GM23338 (cell line): ENCODE measurements at regions not wholly inside any gene's neighbourhood (a gene's known extent, or its start where the extent isn't known, plus 50 kb on each side); places are given as distances from the start of the nearest gene placed in this dataset.

Experiments used
- ATAC-seq: fragments of 200-7000 bp; cut with Tn5 transposase; 3 replicates; pipeline ENCODE4 v1.9.1; 2020
- DNase-seq: peaks from one replicate; pipeline ENCODE4 v3.0.0-alpha.2; 2015; ENCODE audit warnings: low spot score
- H2AFZ ChIP-seq: fragments of 200-600 bp; sonication (generic); 2 replicates; pipeline ENCODE4 v1.8.0; 2016; ENCODE audit warnings: antibody characterized with exemption, mild to moderate bottlenecking, moderate library complexity
- H3F3A ChIP-seq: fragments of 200-600 bp; sonication (generic); replicated peaks from 2 replicates; pipeline ENCODE4 v1.8.0; 2017; ENCODE audit warnings: antibody characterized with exemption, mixed run types, low read depth
- H3K27ac ChIP-seq: fragments of 200-600 bp; sonication (generic); 2 replicates; pipeline ENCODE4 v1.6.1; 2016; ENCODE audit warnings: low read depth
- H3K27me3 ChIP-seq: fragments of 200-600 bp; sonication (generic); 2 replicates; pipeline ENCODE4 v1.8.0; 2016; ENCODE audit warnings: mild to moderate bottlenecking, mixed run types, moderate library complexity; ENCODE audit not compliant: insufficient read depth
- H3K36me3 ChIP-seq: fragments of 200-600 bp; sonication (generic); 2 replicates; pipeline ENCODE4 v1.8.0; 2016; ENCODE audit warnings: mild to moderate bottlenecking; ENCODE audit not compliant: insufficient read depth
- H3K4me1 ChIP-seq: fragments of 200-600 bp; sonication (generic); 2 replicates; pipeline ENCODE4 v1.8.0; 2016; ENCODE audit warnings: mild to moderate bottlenecking, moderate library complexity; ENCODE audit not compliant: insufficient read depth
- H3K4me2 ChIP-seq: fragments of 200-600 bp; sonication (generic); 2 replicates; pipeline ENCODE4 v1.7.1; 2017; ENCODE audit warnings: mixed run types
- H3K4me3 ChIP-seq: fragments of 200-600 bp; sonication (generic); 2 replicates; pipeline ENCODE4 v1.6.1; 2016; ENCODE audit warnings: mixed run types
- H3K79me2 ChIP-seq: fragments of 200-600 bp; sonication (generic); replicated peaks from 2 replicates; pipeline ENCODE4 v1.8.0; 2017; ENCODE audit warnings: mild to moderate bottlenecking; ENCODE audit not compliant: insufficient read depth
- H3K9me2 ChIP-seq: fragments of 200-600 bp; sonication (generic); 2 replicates; pipeline ENCODE4 v1.8.0; 2017; ENCODE audit not compliant: insufficient read depth
- H4K20me1 ChIP-seq: fragments of 200-600 bp; sonication (generic); replicated peaks from 2 replicates; pipeline ENCODE4 v1.8.0; 2017; ENCODE audit warnings: mild to moderate bottlenecking; ENCODE audit not compliant: insufficient read depth
- H3K27ac Mint-ChIP-seq: 2 replicates; pipeline ENCODE4 v1.8.0; 2020; ENCODE audit warnings: inconsistent platforms, mild to moderate bottlenecking, moderate library complexity, mixed read lengths
- H3K27me3 Mint-ChIP-seq: 3 replicates; pipeline ENCODE4 v1.8.0; 2022; ENCODE audit warnings: low read depth, mild to moderate bottlenecking, moderate library complexity, mixed read lengths, inconsistent platforms; ENCODE audit not compliant: insufficient read depth, poor library complexity
- H3K36me3 Mint-ChIP-seq: 3 replicates; pipeline ENCODE4 v1.8.0; 2021; ENCODE audit warnings: low read depth, mild to moderate bottlenecking, inconsistent platforms, moderate library complexity, mixed read lengths
- H3K4me1 Mint-ChIP-seq: 3 replicates; pipeline ENCODE4 v1.8.0; 2020; ENCODE audit warnings: mild to moderate bottlenecking, inconsistent platforms, mixed read lengths
- H3K4me3 Mint-ChIP-seq: 3 replicates; pipeline ENCODE4 v1.8.0; 2021; ENCODE audit warnings: moderate library complexity, mild to moderate bottlenecking, inconsistent platforms, mixed read lengths
- H3K9me3 Mint-ChIP-seq: 3 replicates; pipeline ENCODE4 v1.8.0; 2020; ENCODE audit warnings: moderate library complexity, mild to moderate bottlenecking, inconsistent platforms, mixed read lengths
- CREB1 ChIP-seq: fragments of 250-450 bp; sonication (Bioruptor Pico); IDR thresholded peaks from 2 replicates; pipeline ENCODE4 v1.5.0; 2020; ENCODE audit warnings: low read depth, mild to moderate bottlenecking, moderate library complexity
- EZH2 ChIP-seq: fragments of 200-600 bp; sonication (generic); IDR thresholded peaks from one replicate; pipeline ENCODE4 v1.8.0; 2017; ENCODE audit warnings: antibody characterized with exemption, mild to moderate bottlenecking, low read depth; ENCODE audit not compliant: unreplicated experiment
- JUNB ChIP-seq: IDR thresholded peaks from one replicate; pipeline ENCODE4 v1.6.1; 2016; ENCODE audit warnings: antibody characterized with exemption; ENCODE audit not compliant: unreplicated experiment
- POLR2AphosphoS5 ChIP-seq: IDR thresholded peaks from 2 replicates; pipeline ENCODE4 v1.6.1; 2016; ENCODE audit warnings: antibody characterized with exemption, low read depth
- STAT1 ChIP-seq: IDR thresholded peaks from one replicate; pipeline ENCODE4 v1.6.1; 2016; ENCODE audit warnings: antibody characterized with exemption; ENCODE audit not compliant: unreplicated experiment
- ZNF114 ChIP-seq: fragments of 250-450 bp; sonication (Bioruptor Pico); IDR thresholded peaks from 2 replicates; pipeline ENCODE4 v1.5.0; 2020; ENCODE audit warnings: mild to moderate bottlenecking, moderate library complexity
- TF ChIP-seq, protein P1 (sequence below), 2 experiments: fragments of 200-600 bp in 1 of 2; sonication (generic) in 1 of 2; conservative IDR thresholded peaks; 2 replicates each; pipeline versions ENCODE4 v1.5.1 to v1.6.1; 2016 to 2017; ENCODE audit warnings: antibody characterized with exemption in 2 of 2, low read depth in 2 of 2, mild to moderate bottlenecking in 2 of 2, moderate library complexity in 1 of 2

DNA sequence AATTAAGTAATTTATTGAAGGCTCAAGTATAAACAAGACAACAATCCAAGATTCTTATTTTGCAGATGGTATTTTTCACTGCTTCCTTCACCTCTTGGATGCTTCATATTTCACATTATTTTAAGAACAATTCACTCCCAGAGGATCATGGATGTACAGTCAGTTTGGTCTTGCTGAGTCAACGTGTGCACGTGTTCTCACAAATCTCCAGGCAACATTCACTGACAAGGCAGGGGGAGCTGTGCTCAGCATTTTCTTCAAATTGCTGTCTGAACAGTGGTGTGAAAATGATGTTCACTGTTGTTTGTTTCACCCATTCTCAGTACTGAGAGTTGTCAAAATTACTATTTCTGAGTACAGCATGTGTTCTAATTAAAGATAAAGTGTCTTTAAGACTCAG is 118.3 kb upstream of the SLC38A4 start:
- no peak for ATAC-seq
- H3K27ac Mint-ChIP-seq: no peak overlapping the region

GRCh38 chr12:46944771-46945170 is 119.0 kb upstream of the SLC38A4 start:
- no peaks in the 10 kb centered on the region for H3K79me2 ChIP-seq
- no peaks in the 10 kb centered on the region for H3K36me3 ChIP-seq
- Mint-ChIP-seq H3K4me3 (no peak overlapping the region), H3K9me3 (no peaks in the 10 kb centered on the region; the same call in 2 of the 3 replicates), H3K4me1 (no peaks in the 10 kb centered on the region), H3K36me3 (no peaks in the 10 kb centered on the region), H3K27ac (no peak overlapping the region), H3K27me3 (no peaks in the 10 kb centered on the region)
- H3K4me3 ChIP-seq: no peak overlapping the region
- H3K4me2 ChIP-seq: no peak overlapping the region
- H3K27ac ChIP-seq: no peak overlapping the region
- DNase-seq: no peak
- no peak for TF ChIP-seq CREB1 (CRISPR knock-in tag)
- no peaks in the 10 kb centered on the region for H3K27me3 ChIP-seq
- no peaks in the 10 kb centered on the region for H3K9me2 ChIP-seq
- H3F3A ChIP-seq: no peaks in the 10 kb centered on the region
- H4K20me1 ChIP-seq: no peaks in the 10 kb centered on the region
- no peak overlapping the region for H2AFZ ChIP-seq
- ATAC-seq: no peak
- H3K4me1 ChIP-seq: no peaks in the 10 kb centered on the region

More for the DNA sequence above, 118.3 kb upstream of the SLC38A4 start:
- Histone ChIP-seq H3F3A (no peaks in the 10 kb centered on the region), H3K27ac (no peak overlapping the region), H4K20me1 (no peaks in the 10 kb centered on the region), H3K9me2 (no peaks in the 10 kb centered on the region), H3K4me3 (no peak overlapping the region), H3K4me2 (no peak overlapping the region), H3K36me3 (no peaks in the 10 kb centered on the region), H3K4me1 (no peaks in the 10 kb centered on the region), H2AFZ (no peak overlapping the region), H3K27me3 (no peaks in the 10 kb centered on the region), H3K79me2 (no peaks in the 10 kb centered on the region)
- H3K9me3 Mint-ChIP-seq: no peaks in the 10 kb centered on the region; the same call in 2 of the 3 replicates
- H3K4me3 Mint-ChIP-seq: no peak overlapping the region
- H3K27me3 Mint-ChIP-seq: no peaks in the 10 kb centered on the region
- H3K4me1 Mint-ChIP-seq: no peaks in the 10 kb centered on the region
- TF ChIP-seq, protein P1, sequence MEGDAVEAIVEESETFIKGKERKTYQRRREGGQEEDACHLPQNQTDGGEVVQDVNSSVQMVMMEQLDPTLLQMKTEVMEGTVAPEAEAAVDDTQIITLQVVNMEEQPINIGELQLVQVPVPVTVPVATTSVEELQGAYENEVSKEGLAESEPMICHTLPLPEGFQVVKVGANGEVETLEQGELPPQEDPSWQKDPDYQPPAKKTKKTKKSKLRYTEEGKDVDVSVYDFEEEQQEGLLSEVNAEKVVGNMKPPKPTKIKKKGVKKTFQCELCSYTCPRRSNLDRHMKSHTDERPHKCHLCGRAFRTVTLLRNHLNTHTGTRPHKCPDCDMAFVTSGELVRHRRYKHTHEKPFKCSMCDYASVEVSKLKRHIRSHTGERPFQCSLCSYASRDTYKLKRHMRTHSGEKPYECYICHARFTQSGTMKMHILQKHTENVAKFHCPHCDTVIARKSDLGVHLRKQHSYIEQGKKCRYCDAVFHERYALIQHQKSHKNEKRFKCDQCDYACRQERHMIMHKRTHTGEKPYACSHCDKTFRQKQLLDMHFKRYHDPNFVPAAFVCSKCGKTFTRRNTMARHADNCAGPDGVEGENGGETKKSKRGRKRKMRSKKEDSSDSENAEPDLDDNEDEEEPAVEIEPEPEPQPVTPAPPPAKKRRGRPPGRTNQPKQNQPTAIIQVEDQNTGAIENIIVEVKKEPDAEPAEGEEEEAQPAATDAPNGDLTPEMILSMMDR (conservative IDR thresholded peaks at IDR 0.05; ENCODE audit: low read depth in 2 of 2): peak in 1 of 2 experiments; percentile 33; a peak in 2 of 4 replicates
- no peak for TF ChIP-seq EZH2
- no peak for DNase-seq
- H3K36me3 Mint-ChIP-seq: no peaks in the 10 kb centered on the region

GRCh38 chr12:46945591-46945990 is 119.8 kb upstream of the SLC38A4 start:
- DNase-seq (no peak), ATAC-seq (no peak)
- Mint-ChIP-seq H3K36me3 (no peaks in the 10 kb centered on the region), H3K27me3 (no peaks in the 10 kb centered on the region), H3K4me1 (no peaks in the 10 kb centered on the region), H3K27ac (no peak overlapping the region), H3K9me3 (no peaks in the 10 kb centered on the region), H3K4me3 (no peak overlapping the region)
- H3K36me3 ChIP-seq: no peaks in the 10 kb centered on the region
- no peaks in the 10 kb centered on the region for H3K9me2 ChIP-seq
- H3F3A ChIP-seq: no peaks in the 10 kb centered on the region
- TF ChIP-seq ZNF114 (CRISPR knock-in tag): no peak
- TF ChIP-seq POLR2AphosphoS5: no peak
- TF ChIP-seq CREB1 (CRISPR knock-in tag): no peak
- TF ChIP-seq EZH2: no peak
- no peak for TF ChIP-seq JUNB
- no peak for TF ChIP-seq STAT1
- no peaks in the 10 kb centered on the region for H4K20me1 ChIP-seq
- no peak overlapping the region for H3K4me2 ChIP-seq
- no peak overlapping the region for H3K4me3 ChIP-seq
- no peaks in the 10 kb centered on the region for H3K4me1 ChIP-seq
- H3K27ac ChIP-seq: no peak overlapping the region
- no peaks in the 10 kb centered on the region for H3K27me3 ChIP-seq
- no peaks in the 10 kb centered on the region for H3K79me2 ChIP-seq
- no peak overlapping the region for H2AFZ ChIP-seq
